ENCODE measurements at regions not wholly inside any gene's neighbourhood (a gene's known extent, or its start where the extent isn't known, plus 50 kb on each side); places are given as distances from the start of the nearest gene placed in this dataset.

GRCh38 chr6:156647140-156647784 lies 129.9 kb upstream of the ARID1B start:
- ChIA-PET CTCF (interaction anchor here (0.7 kb wide), 1 partner anchor 185 kb away, joined by 3 read pairs; no protein-coding TSS in a partner anchor), POLR2A (ENCODE audit: low non-redundant PET) (no interaction called here)
- no peak overlapping the region for H3K27ac ChIP-seq
- no peak for DNase-seq (ENCODE audit: low spot score)
- TF ChIP-seq, protein P1, sequence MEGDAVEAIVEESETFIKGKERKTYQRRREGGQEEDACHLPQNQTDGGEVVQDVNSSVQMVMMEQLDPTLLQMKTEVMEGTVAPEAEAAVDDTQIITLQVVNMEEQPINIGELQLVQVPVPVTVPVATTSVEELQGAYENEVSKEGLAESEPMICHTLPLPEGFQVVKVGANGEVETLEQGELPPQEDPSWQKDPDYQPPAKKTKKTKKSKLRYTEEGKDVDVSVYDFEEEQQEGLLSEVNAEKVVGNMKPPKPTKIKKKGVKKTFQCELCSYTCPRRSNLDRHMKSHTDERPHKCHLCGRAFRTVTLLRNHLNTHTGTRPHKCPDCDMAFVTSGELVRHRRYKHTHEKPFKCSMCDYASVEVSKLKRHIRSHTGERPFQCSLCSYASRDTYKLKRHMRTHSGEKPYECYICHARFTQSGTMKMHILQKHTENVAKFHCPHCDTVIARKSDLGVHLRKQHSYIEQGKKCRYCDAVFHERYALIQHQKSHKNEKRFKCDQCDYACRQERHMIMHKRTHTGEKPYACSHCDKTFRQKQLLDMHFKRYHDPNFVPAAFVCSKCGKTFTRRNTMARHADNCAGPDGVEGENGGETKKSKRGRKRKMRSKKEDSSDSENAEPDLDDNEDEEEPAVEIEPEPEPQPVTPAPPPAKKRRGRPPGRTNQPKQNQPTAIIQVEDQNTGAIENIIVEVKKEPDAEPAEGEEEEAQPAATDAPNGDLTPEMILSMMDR (conservative IDR thresholded peaks at IDR 0.05; ENCODE audit: low read depth), result no peak

DNA sequence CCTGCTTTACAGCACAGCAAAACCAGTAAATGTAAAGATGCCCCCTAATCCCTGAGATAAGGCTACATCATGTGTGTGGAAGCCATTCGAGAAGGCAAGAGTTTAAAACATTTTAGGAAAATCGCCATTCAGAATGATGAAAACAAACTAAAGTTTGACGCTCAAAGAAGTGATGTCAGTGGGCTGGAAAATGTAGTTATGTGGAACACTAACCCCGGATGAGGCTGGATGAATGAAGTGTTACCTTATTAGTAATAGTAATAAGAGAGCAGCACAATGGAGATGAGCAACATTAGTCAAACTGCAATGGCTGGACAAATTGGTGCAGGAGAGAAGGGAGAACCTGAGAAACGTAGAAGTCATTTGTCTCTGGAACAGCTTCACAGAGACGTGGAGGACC lies 130.7 kb upstream of the ARID1B start:
- ChIA-PET CTCF (no interaction called here), POLR2A (ENCODE audit: low non-redundant PET) (no interaction called here)
- no peak for DNase-seq (ENCODE audit: low spot score)
- H3K27ac ChIP-seq, result no peak overlapping the region
- TF ChIP-seq, protein P1 (conservative IDR thresholded peaks at IDR 0.05; ENCODE audit: low read depth), result no peak

DNA sequence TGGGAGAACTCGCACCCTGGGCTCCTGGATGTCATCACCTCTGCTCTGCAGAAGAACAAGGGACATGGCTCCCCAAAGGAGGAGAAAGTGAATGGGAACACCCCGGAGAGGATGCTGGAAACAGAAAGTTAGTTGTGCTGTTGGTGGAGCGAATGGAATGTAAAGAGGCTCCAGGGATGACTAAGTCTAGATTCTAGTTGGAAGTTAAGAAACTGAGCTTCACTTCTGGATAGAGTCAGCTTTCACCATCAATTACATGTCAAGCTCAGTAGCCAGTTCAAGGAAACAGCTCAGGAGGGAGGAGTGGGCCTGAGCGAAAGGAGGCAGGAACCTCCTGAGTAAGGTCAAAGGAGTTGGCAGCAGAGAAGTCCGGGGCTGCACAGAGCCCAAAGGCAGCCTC lies 132.1 kb upstream of the ARID1B start:
- POLR2A ChIA-PET (ENCODE audit: low non-redundant PET), result no interaction called here
- CTCF ChIA-PET, result no interaction called here
- no peak for DNase-seq (ENCODE audit: low spot score)
- no peak overlapping the region for H3K27ac ChIP-seq
- TF ChIP-seq, protein P1 (conservative IDR thresholded peaks at IDR 0.05; ENCODE audit: low read depth), result no peak

DNA sequence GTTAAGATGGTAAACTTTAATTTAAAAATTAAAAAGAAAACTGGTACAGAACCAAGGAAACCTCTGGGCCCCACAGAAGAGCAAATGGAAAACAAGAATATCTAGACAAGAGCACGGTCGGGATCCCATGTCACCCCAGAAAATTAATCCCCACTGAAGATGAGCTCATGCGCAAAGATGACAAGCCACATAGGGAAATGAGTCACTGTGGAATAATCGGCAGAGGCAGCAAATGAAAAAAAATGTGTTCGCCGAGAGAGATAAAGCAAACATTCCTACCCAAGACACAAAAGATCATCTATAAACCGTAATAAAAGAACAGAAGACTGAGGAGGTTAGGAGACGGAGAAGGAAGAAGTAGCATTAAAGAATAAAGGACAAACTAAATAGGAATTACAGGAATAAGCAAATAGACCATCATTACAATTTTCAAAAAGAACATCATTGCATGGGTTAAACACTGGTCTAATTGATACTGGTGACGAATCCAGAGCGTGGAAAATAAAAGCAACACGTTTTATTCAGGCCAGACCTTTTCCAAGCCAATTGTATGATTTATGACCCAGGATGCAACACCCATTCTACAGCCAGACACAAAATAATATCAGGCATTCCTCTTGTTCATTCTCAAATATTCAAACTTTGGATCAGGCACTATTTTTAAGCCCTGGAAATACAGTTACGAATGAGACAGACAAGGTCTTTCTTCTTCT lies 138.0 kb upstream of the ARID1B start:
- ChIA-PET POLR2A (ENCODE audit: low non-redundant PET) (no interaction called here), CTCF (interaction anchor here (0.6 kb wide), 1 partner anchor 15 kb away, joined by 4 read pairs; no protein-coding TSS in a partner anchor)
- no peak for DNase-seq (ENCODE audit: low spot score)

GRCh38 chr6:156638581-156638980 lies 138.6 kb upstream of the ARID1B start:
- ChIA-PET POLR2A (ENCODE audit: low non-redundant PET) (no interaction called here), CTCF (interaction anchor here (0.6 kb wide), 1 partner anchor 15 kb away, joined by 4 read pairs; no protein-coding TSS in a partner anchor)
- no peak overlapping the region for H3K27ac ChIP-seq
- no peak for DNase-seq (ENCODE audit: low spot score)
- TF ChIP-seq, protein P1 (conservative IDR thresholded peaks at IDR 0.05; ENCODE audit: low read depth), result no peak

More for the DNA sequence above, 138.0 kb upstream of the ARID1B start:
- TF ChIP-seq, protein P1 (conservative IDR thresholded peaks at IDR 0.05; ENCODE audit: low read depth), result no peak
- H3K27ac ChIP-seq, result no peak overlapping the region

GRCh38 chr6:156634951-156635371 lies 142.2 kb upstream of the ARID1B start:
- DNase-seq (ENCODE audit: low spot score), result no peak
- H3K27ac ChIP-seq, result no peak overlapping the region
- TF ChIP-seq, protein P1 (conservative IDR thresholded peaks at IDR 0.05; ENCODE audit: low read depth), result no peak
- POLR2A ChIA-PET (ENCODE audit: low non-redundant PET), result no interaction called here
- CTCF ChIA-PET, result no interaction called here

All from RWPE1 (cell line).